GM19438 (cell line): ENCODE measurements at regions not wholly inside any gene's neighbourhood (a gene's known extent, or its start where the extent isn't known, plus 50 kb on each side); places are given as distances from the start of the nearest gene placed in this dataset.
"Not testable (repeated sequence)": the region's sequence is repeated elsewhere in the genome, so short reads cannot be mapped to it uniquely, and the experiment has no call there.

Experiments
- ATAC-seq: cut with Tn5 transposase; IDR thresholded peaks from one replicate; pipeline ENCODE4 v1.9.1; 2021; ENCODE audit warnings: low read depth; ENCODE audit not compliant: unreplicated experiment

- not testable (repeated sequence) for ATAC-seq
Observed at GRCh38 chr1:120241868-120242267, 65.5 kb upstream of the SEC22B start.

DNA sequence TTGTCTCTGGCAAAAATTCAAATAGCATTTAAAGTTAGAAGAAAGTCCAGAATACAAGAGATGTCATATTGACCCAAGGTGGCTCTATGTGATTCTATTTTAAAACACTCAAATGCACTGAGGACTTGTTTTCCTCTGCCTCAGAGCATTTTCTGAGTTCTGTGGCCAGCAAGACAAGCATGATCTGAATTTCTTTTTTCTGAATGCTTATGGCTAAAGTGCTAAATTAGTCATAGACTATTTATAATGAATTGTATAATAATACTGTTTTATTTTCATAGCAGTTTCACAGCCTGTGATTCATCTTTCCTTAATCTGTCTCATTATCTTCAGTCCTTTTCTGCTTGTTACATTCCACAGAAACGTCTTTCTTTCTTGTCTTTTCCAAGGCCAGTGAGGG lies 63.9 kb upstream of the SEC22B start:
- not testable (repeated sequence) for ATAC-seq

DNA sequence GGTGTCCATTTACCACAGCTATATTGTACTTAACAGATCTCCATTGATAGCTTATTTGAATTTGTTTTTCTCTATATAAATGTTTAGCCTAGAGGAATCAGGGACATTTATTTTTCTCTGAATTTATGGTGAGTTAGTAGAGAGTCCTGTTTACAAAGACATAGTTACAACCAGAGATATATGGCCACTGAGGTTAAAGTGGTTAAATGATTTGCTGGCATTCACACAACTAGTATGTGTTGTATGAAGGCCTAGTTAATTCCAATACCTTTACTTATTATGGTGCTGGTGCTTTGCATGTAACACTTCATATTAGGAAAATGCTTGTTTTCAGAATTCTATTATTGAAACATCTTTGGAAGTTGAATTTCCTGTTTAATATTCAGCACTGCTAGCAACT lies 63.0 kb upstream of the SEC22B start:
- ATAC-seq, result not testable (repeated sequence)

DNA sequence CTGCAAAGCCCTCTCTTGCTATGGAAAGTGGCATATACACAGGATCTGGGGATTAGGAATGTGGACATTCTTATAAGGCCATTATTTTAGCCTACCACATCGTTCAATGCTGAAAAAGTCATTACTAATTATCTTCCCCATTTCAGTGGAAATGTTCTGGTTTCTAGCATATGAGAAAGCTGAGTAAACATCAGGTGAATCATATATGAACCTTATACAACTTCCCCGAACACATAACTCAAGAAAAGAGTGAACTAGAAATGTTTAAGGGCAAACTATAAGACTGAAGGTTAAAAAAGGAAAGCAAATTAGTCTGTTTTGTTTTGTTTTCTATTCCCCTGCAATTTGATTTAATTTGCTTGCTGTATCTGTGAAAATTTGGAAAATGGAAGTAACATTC lies 62.5 kb upstream of the SEC22B start:
- not testable (repeated sequence) for ATAC-seq

GRCh38 chr1:120233661-120234018 lies 57.3 kb upstream of the SEC22B start:
- not testable (repeated sequence) for ATAC-seq

DNA sequence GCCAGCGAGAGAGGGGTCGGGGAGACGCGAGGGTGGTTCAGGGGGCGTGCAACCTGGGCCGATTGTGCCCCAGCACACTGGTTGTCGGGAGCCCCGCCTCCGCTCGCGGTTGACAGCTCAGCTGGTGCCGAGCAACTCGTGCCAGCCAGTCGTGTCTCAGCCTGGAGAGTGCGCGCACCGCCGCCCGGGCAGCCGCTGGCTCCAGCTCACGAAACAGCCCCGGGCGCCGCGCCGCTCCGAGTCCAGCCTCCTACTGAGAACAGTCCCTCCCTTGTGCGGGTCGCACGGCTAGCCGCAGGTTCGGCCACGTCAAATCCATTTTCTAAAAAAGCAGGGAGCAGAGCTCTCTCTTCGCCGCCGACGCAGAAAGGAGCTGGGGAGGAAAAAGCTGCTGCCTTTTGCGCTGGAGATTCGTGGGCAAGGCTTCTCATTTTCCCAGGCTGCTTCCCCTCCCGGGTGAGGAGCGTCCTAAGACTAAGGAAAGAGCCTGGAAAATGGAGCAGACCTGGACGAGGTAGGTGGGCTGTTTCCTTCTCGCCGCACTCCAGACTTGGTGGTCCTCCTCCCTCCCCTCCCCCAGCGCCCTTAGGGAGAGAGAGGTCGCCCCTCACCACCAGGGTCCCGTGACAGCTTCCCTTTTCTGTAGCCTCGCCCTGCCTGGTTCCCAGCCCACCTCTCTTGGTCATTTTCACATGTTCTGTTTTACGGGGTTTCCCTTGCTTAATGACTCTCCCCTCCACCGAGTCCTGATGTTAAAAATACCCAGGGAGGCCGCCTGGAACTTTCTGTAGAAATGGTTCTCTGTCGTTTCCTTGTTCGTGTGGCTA lies 56.7 kb upstream of the SEC22B start:
- not testable (repeated sequence) for ATAC-seq

GRCh38 chr1:120229835-120230234 lies 53.5 kb upstream of the SEC22B start:
- not testable (repeated sequence) for ATAC-seq
